Vagina (tissue), 2 donors: ENCODE measurements at regions not wholly inside any gene's neighbourhood (a gene's known extent, or its start where the extent isn't known, plus 50 kb on each side); places are given as distances from the start of the nearest gene placed in this dataset.

Source experiments
- DNase-seq, 2 donors: peaks; one replicate each; pipeline ENCODE4 v3.0.0-alpha.2; 2017; ENCODE audit errors: extremely low spot score in 2 of 2
- H3K27ac ChIP-seq: fragments of 200-600 bp; sonication (generic); one replicate; pipeline ENCODE4 v1.5.1; 2019
- H3K27me3 ChIP-seq: fragments of 200-600 bp; sonication (generic); one replicate; pipeline ENCODE4 v1.5.1; 2019
- H3K36me3 ChIP-seq, 2 donors: fragments of 200-600 bp; sonication (generic); one replicate each; pipeline ENCODE4 v1.5.1; 2017 to 2019
- H3K4me1 ChIP-seq: fragments of 200-600 bp; sonication (generic); one replicate; pipeline ENCODE4 v1.5.1; 2019
- H3K4me3 ChIP-seq, 2 donors: fragments of 200-600 bp; sonication (generic); 1 replicate in 1 of 2; 2 replicates in 1 of 2; pipeline ENCODE4 v1.5.1; 2016 to 2019
- H3K9me3 ChIP-seq: fragments of 200-600 bp; sonication (generic); one replicate; pipeline ENCODE4 v1.5.1; 2019
- POLR2A ChIP-seq, 2 donors: fragments of 450-650 bp; IDR thresholded peaks; one replicate each; pipeline ENCODE4 v1.6.1; 2017; ENCODE audit warnings: antibody characterized with exemption in 2 of 2, mild to moderate bottlenecking in 2 of 2, moderate library complexity in 2 of 2
- POLR2AphosphoS5 ChIP-seq, 2 donors: sonication (generic); formaldehyde crosslinking; IDR thresholded peaks; one replicate each; pipeline ENCODE4 v1.9.0; 2017; ENCODE audit warnings: antibody characterized with exemption in 2 of 2, mild to moderate bottlenecking in 2 of 2, low read depth in 1 of 2; ENCODE audit not compliant: insufficient read depth in 1 of 2
- intact Hi-C: fragments of 100-400 bp; cut with DNase I; formaldehyde crosslinking; loops from one replicate; pipeline ENCODE4 v1.15.1; 2023
- TF ChIP-seq, protein P1 (sequence below), 3 experiments: fragments of 450-650 bp in 2 of 3; fragments of 200-600 bp in 1 of 3; sonication (generic) in 1 of 3; IDR thresholded peaks; one replicate each; pipeline ENCODE4 v1.5.1; 2017 to 2019; ENCODE audit warnings: antibody characterized with exemption in 3 of 3, mild to moderate bottlenecking in 2 of 3, moderate library complexity in 2 of 3

DNA sequence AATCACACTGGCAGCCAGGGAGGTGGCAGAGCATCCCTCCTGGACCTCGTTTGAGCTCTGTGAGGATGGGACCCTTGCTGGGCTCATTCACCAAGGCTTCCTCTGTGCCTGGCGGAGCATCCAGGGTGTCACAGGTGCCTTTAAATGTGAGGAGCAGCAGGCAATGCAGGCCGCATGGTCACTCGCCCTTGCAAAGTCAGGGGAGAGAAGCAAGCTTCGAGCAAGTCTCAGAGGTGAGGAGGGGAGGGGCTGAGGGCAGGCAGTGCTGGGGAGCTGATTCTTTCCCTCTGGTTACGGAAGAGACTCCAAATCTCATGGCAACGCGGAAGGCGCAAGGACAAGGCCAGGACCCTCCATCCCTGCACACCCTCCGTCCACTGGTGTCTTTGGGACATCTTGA, 182.7 kb upstream of the PMEPA1 start:
- no peak overlapping the region for H3K27ac ChIP-seq
- TF ChIP-seq, protein P1, sequence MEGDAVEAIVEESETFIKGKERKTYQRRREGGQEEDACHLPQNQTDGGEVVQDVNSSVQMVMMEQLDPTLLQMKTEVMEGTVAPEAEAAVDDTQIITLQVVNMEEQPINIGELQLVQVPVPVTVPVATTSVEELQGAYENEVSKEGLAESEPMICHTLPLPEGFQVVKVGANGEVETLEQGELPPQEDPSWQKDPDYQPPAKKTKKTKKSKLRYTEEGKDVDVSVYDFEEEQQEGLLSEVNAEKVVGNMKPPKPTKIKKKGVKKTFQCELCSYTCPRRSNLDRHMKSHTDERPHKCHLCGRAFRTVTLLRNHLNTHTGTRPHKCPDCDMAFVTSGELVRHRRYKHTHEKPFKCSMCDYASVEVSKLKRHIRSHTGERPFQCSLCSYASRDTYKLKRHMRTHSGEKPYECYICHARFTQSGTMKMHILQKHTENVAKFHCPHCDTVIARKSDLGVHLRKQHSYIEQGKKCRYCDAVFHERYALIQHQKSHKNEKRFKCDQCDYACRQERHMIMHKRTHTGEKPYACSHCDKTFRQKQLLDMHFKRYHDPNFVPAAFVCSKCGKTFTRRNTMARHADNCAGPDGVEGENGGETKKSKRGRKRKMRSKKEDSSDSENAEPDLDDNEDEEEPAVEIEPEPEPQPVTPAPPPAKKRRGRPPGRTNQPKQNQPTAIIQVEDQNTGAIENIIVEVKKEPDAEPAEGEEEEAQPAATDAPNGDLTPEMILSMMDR (IDR thresholded peaks at IDR 0.05), result no peak
- intact Hi-C loops, result no loop called here
- no peaks in the 10 kb centered on the region for H3K4me1 ChIP-seq
- H3K9me3 ChIP-seq, result no peaks in the 10 kb centered on the region
- no peak overlapping the region for H3K4me3 ChIP-seq
- no peaks in the 10 kb centered on the region for H3K27me3 ChIP-seq
- H3K36me3 ChIP-seq, result no peaks in the 10 kb centered on the region
- DNase-seq, result no peak

DNA sequence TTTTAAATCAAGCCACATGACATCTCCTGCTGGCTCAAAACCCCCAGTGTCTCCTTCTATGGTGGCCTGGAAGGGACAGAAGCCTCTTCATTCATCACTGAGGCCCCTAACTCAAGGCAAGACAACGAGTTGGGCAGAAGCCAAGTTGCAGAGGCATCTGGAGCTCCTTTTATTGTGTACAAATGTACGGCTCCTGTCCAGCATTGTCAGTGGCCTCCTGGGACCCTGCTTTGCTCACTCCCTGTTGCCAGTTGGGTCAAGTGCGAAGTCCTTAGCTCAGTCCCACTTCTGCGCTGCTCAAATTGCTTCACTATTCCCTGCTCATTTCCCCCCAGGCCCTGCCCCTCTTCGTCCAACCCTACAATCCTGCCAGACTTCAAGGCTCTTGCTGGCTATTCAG, 181.2 kb upstream of the PMEPA1 start:
- H3K36me3 ChIP-seq, result no peaks in the 10 kb centered on the region
- intact Hi-C loops, result no loop called here
- H3K4me1 ChIP-seq, result no peaks in the 10 kb centered on the region
- DNase-seq, result no peak
- no peak overlapping the region for H3K27ac ChIP-seq
- no peaks in the 10 kb centered on the region for H3K9me3 ChIP-seq
- TF ChIP-seq, protein P1 (IDR thresholded peaks at IDR 0.05), result no peak
- no peak for TF ChIP-seq POLR2A (IDR thresholded peaks at IDR 0.05)
- no peak for TF ChIP-seq POLR2AphosphoS5 (IDR thresholded peaks at IDR 0.05; ENCODE audit: insufficient read depth in 1 of 2, low read depth in 1 of 2)
- H3K27me3 ChIP-seq, result no peaks in the 10 kb centered on the region
- no peak overlapping the region for H3K4me3 ChIP-seq

GRCh38 chr20:57890202-57890800, 180.5 kb upstream of the PMEPA1 start:
- Histone ChIP-seq H3K4me1 (no peaks in the 10 kb centered on the region), H3K9me3 (no peaks in the 10 kb centered on the region), H3K27ac (no peak overlapping the region), H3K27me3 (no peaks in the 10 kb centered on the region), H3K4me3 (no peak overlapping the region), H3K36me3 (no peaks in the 10 kb centered on the region)
- TF ChIP-seq, protein P1 (IDR thresholded peaks at IDR 0.05), result no peak
- no peak for TF ChIP-seq POLR2AphosphoS5 (IDR thresholded peaks at IDR 0.05; ENCODE audit: insufficient read depth in 1 of 2, low read depth in 1 of 2)
- no peak for TF ChIP-seq POLR2A (IDR thresholded peaks at IDR 0.05)
- DNase-seq, result no peak
- intact Hi-C loops, result no loop called here

- no peaks in the 10 kb centered on the region for H3K4me1 ChIP-seq
- H3K36me3 ChIP-seq, result no peaks in the 10 kb centered on the region
- TF ChIP-seq, protein P1 (IDR thresholded peaks at IDR 0.05), result no peak
- TF ChIP-seq POLR2A (IDR thresholded peaks at IDR 0.05) (no peak), POLR2AphosphoS5 (IDR thresholded peaks at IDR 0.05; ENCODE audit: insufficient read depth in 1 of 2, low read depth in 1 of 2) (no peak)
- no peaks in the 10 kb centered on the region for H3K27me3 ChIP-seq
- intact Hi-C loops, result no loop called here
- H3K4me3 ChIP-seq, result no peak overlapping the region
- no peak overlapping the region for H3K27ac ChIP-seq
- DNase-seq, result no peak
- no peaks in the 10 kb centered on the region for H3K9me3 ChIP-seq
Observed at GRCh38 chr20:57888591-57888990, 178.8 kb upstream of the PMEPA1 start.

GRCh38 chr20:57884956-57885355, 175.1 kb upstream of the PMEPA1 start:
- H3K27ac ChIP-seq, result no peak overlapping the region
- intact Hi-C loops, result no loop called here
- peaks cover 31% of the 10 kb centered on the region for H3K4me1 ChIP-seq
- no peaks in the 10 kb centered on the region for H3K36me3 ChIP-seq
- H3K4me3 ChIP-seq, result no peak overlapping the region
- H3K9me3 ChIP-seq, result no peaks in the 10 kb centered on the region
- no peaks in the 10 kb centered on the region for H3K27me3 ChIP-seq
- TF ChIP-seq POLR2AphosphoS5 (IDR thresholded peaks at IDR 0.05; ENCODE audit: insufficient read depth in 1 of 2, low read depth in 1 of 2) (no peak), POLR2A (IDR thresholded peaks at IDR 0.05) (no peak)
- TF ChIP-seq, protein P1 (IDR thresholded peaks at IDR 0.05), result no peak
- DNase-seq, result no peak
